GM23248 (cell line): ENCODE measurements at regions not wholly inside any gene's neighbourhood (a gene's known extent, or its start where the extent isn't known, plus 50 kb on each side); places are given as distances from the start of the nearest gene placed in this dataset.
"Not testable (repeated sequence)": the region's sequence is repeated elsewhere in the genome, so short reads cannot be mapped to it uniquely, and the experiment has no call there.

ENCODE experiments used
- DNase-seq: peaks from one replicate; pipeline ENCODE4 v3.0.0-alpha.2; 2015
- H2AFZ ChIP-seq: fragments of 200-600 bp; sonication (generic); 2 replicates; pipeline ENCODE4 v1.6.1; 2016; ENCODE audit warnings: antibody characterized with exemption
- H3F3A ChIP-seq: fragments of 200-600 bp; sonication (generic); 2 replicates; pipeline ENCODE4 v1.6.1; 2016; ENCODE audit warnings: mild to moderate bottlenecking, antibody characterized with exemption, mixed run types; ENCODE audit not compliant: insufficient read depth
- H3K27ac ChIP-seq: fragments of 200-600 bp; sonication (generic); 2 replicates; pipeline ENCODE4 v1.5.1; 2016; ENCODE audit warnings: mild to moderate bottlenecking
- H3K27me3 ChIP-seq: fragments of 200-600 bp; sonication (generic); replicated peaks from 2 replicates; pipeline ENCODE4 v1.6.1; 2016; ENCODE audit warnings: mild to moderate bottlenecking; ENCODE audit not compliant: insufficient read depth
- H3K36me3 ChIP-seq: fragments of 200-600 bp; sonication (generic); 2 replicates; pipeline ENCODE4 v1.6.1; 2016; ENCODE audit warnings: low read depth, mild to moderate bottlenecking
- H3K4me1 ChIP-seq: fragments of 200-600 bp; sonication (generic); 2 replicates; pipeline ENCODE4 v1.6.1; 2016; ENCODE audit warnings: mild to moderate bottlenecking; ENCODE audit not compliant: insufficient read depth
- H3K4me2 ChIP-seq: fragments of 200-600 bp; sonication (generic); one replicate; pipeline ENCODE4 v1.6.1; 2016; ENCODE audit warnings: mild to moderate bottlenecking; ENCODE audit not compliant: unreplicated experiment
- H3K4me3 ChIP-seq: fragments of 200-600 bp; sonication (generic); 2 replicates; pipeline ENCODE4 v1.5.1; 2016; ENCODE audit warnings: mild to moderate bottlenecking
- H3K79me2 ChIP-seq: fragments of 200-600 bp; sonication (generic); 2 replicates; pipeline ENCODE4 v1.6.1; 2016; ENCODE audit warnings: mild to moderate bottlenecking; ENCODE audit not compliant: insufficient read depth
- H3K9ac ChIP-seq: fragments of 200-600 bp; sonication (generic); 2 replicates; pipeline ENCODE4 v1.6.1; 2016; ENCODE audit warnings: mild to moderate bottlenecking
- H3K9me2 ChIP-seq: fragments of 200-600 bp; sonication (generic); 2 replicates; pipeline ENCODE4 v1.6.1; 2016; ENCODE audit warnings: mixed run types, mild to moderate bottlenecking, moderate library complexity; ENCODE audit not compliant: insufficient read depth
- H3K9me3 ChIP-seq: fragments of 200-600 bp; sonication (generic); one replicate; pipeline ENCODE4 v1.6.1; 2017; ENCODE audit warnings: low read depth
- H4K20me1 ChIP-seq: fragments of 200-600 bp; sonication (generic); 2 replicates; pipeline ENCODE4 v1.6.0; 2016; ENCODE audit not compliant: insufficient read depth
- EZH2 ChIP-seq: fragments of 200-600 bp; sonication (generic); IDR thresholded peaks from 2 replicates; pipeline ENCODE4 v1.6.1; 2018; ENCODE audit warnings: antibody characterized with exemption, mild to moderate bottlenecking; ENCODE audit not compliant: insufficient read depth, poor library complexity, severe bottlenecking
- EZH2phosphoT487 ChIP-seq: fragments of 200-600 bp; sonication (generic); IDR thresholded peaks from 2 replicates; pipeline ENCODE4 v1.6.1; 2018; ENCODE audit warnings: antibody characterized with exemption, moderate library complexity, mild to moderate bottlenecking, low read depth; ENCODE audit not compliant: insufficient read depth
- WGBS, 2 experiments: methylation state at CpG; one replicate each; pipeline ENCODE4 v1.1.6; 2015 to 2017; ENCODE audit warnings: low lambda C conversion rate in 2 of 2, low coverage in 1 of 2; ENCODE audit errors: missing lambda C conversion rate in 2 of 2; 5-methylcytosine and 5-hydroxymethylcytosine counted together
- in situ Hi-C: fragments of 300-500 bp; cut with MboI; formaldehyde crosslinking; loops from 2 replicates; pipeline ENCODE4 v1.15.0; 2020

DNA sequence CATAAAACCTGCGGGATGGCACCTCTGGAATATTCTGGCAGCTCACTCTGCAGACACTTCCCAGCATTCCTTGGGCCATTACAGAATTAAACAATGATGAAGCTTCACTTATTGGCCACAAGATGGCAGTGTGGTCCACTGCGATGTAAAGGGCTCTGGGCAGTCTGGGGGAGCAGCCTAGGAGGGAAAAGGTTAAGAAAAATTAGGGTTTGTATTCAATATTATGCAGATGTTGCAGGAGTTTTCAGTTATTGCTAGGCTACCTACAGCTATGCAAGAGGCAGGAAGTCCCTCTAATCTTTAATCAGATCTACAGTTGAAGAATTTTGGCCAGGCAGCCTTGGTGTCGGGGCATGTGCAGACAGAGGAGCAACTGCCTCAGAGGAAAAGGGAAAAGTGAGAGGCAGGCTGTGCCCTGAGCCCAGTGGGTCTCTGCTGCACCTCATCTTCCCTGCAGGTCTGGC is 233.2 kb upstream of the PRSS1 start:
- no peak overlapping the region for H3K4me3 ChIP-seq
- no peaks in the 10 kb centered on the region for H4K20me1 ChIP-seq
- H3K36me3 ChIP-seq = no peaks in the 10 kb centered on the region
- no peak overlapping the region for H3K9ac ChIP-seq
- no peaks in the 10 kb centered on the region for H3K9me3 ChIP-seq
- peaks cover 30% of the 10 kb centered on the region for H3K27me3 ChIP-seq
- H3F3A ChIP-seq = no peaks in the 10 kb centered on the region
- no peak overlapping the region for H2AFZ ChIP-seq
- TF ChIP-seq EZH2phosphoT487 = no peak
- no peak for TF ChIP-seq EZH2
- no peaks in the 10 kb centered on the region for H3K9me2 ChIP-seq
- H3K79me2 ChIP-seq = no peaks in the 10 kb centered on the region
- in situ Hi-C loops = no loop called here
- H3K27ac ChIP-seq = no peak overlapping the region
- H3K4me1 ChIP-seq = no peaks in the 10 kb centered on the region
- WGBS, 2 experiments = 2 to 3% methylated on average over 3 of the region's 3 CpGs
- DNase-seq = peak; percentile 77
- H3K4me2 ChIP-seq = no peak overlapping the region

DNA sequence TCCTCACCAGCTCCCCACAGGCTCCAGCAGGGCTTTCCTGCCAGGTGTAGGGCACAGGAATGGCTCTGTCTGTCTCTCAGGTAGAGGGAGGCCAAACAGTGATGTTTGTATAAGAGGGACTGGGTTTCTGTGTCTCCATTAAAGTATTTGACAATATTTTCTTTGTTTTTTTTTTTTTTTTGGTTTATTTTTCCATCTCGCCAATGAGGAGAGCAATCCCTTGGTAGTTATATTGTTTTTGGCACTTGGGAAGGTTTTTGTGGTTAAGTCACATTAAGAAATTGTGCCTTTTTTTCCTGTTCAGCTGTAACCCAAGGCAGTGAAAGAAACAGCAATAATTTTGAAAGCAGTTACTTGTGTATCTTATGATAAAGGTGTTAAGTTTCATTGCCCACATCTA is 234.6 kb upstream of the PRSS1 start:
- 20 to 42% methylated on average over 1 of the region's 1 CpG for WGBS, 2 experiments
- H3K4me3 ChIP-seq, DNase-seq, in situ Hi-C loops, H3F3A ChIP-seq, H3K4me2 ChIP-seq, H3K4me1 ChIP-seq, H3K27ac ChIP-seq, H3K9me2 ChIP-seq, H4K20me1 ChIP-seq, H2AFZ ChIP-seq, H3K36me3 ChIP-seq, H3K79me2 ChIP-seq, H3K9ac ChIP-seq, H3K9me3 ChIP-seq: not testable (repeated sequence)
- H3K27me3 ChIP-seq = peaks cover 40% of the 10 kb centered on the region

DNA sequence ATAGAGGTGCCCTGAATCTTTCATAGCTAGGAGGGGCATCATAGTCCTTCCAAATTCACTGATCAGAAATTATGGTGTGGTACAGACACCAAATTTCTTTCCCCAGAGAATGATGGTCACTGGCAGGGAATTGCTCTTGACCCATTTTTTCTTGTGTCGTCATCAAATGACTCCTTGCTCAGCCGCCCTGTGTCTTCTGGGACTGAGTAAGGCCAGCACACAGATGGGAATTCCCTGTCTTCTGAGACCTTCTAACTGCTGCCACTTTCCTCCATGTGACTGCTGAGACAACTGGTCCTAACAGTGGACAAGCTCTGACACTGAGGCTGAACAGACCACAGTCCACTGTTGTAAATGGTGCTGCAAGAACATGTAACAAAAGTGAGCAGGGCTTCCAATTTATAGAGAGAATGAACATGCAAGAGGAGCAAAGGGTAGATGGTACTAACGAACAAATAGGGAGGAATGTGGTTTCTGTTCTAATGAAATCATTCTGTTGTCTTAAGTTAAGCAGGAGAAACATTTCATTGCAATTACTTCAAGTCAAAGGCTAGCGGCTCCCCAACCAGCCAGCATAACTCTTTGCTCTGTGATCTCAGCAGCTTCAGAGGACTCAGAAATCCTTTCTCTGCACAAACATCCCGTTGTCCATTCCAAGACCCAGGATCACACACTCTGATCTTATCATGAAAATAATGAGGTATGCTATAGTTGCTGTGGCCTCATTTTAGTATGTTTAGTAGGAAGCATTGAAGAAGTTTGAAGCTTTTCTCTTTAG is 235.9 kb upstream of the PRSS1 start:
- TF ChIP-seq EZH2phosphoT487 = no peak
- TF ChIP-seq EZH2 = no peak
- H3K4me1 ChIP-seq = no peaks in the 10 kb centered on the region
- no peaks in the 10 kb centered on the region for H3K9me2 ChIP-seq
- no peaks in the 10 kb centered on the region for H3F3A ChIP-seq
- no peak overlapping the region for H2AFZ ChIP-seq
- H3K79me2 ChIP-seq = no peaks in the 10 kb centered on the region
- H3K27ac ChIP-seq = no peak overlapping the region
- WGBS, 2 experiments = 13% methylated on average over 5 of the region's 5 CpGs
- H3K9me3 ChIP-seq = no peaks in the 10 kb centered on the region
- no peak overlapping the region for H3K4me2 ChIP-seq
- peak; percentile 30 for DNase-seq
- no peaks in the 10 kb centered on the region for H3K36me3 ChIP-seq
- in situ Hi-C loops = no loop called here
- no peak overlapping the region for H3K9ac ChIP-seq
- H3K4me3 ChIP-seq = no peak overlapping the region
- peaks cover 33% of the 10 kb centered on the region for H3K27me3 ChIP-seq
- H4K20me1 ChIP-seq = no peaks in the 10 kb centered on the region

- no peaks in the 10 kb centered on the region for H3K4me1 ChIP-seq
- H3K9ac ChIP-seq = no peak overlapping the region
- no peak overlapping the region for H3K4me3 ChIP-seq
- TF ChIP-seq EZH2 (no peak), EZH2phosphoT487 (no peak)
- no peaks in the 10 kb centered on the region for H3K36me3 ChIP-seq
- in situ Hi-C loops = no loop called here
- peaks cover 20% of the 10 kb centered on the region for H3K27me3 ChIP-seq
- no peak overlapping the region for H2AFZ ChIP-seq
- no peaks in the 10 kb centered on the region for H4K20me1 ChIP-seq
- no peaks in the 10 kb centered on the region for H3K9me3 ChIP-seq
- DNase-seq = no peak
- 89% methylated on average over 7 of the region's 7 CpGs for WGBS, 2 experiments
- no peaks in the 10 kb centered on the region for H3K79me2 ChIP-seq
- H3K4me2 ChIP-seq = no peak overlapping the region
- H3F3A ChIP-seq = no peaks in the 10 kb centered on the region
- no peak overlapping the region for H3K27ac ChIP-seq
- no peaks in the 10 kb centered on the region for H3K9me2 ChIP-seq
Measured at GRCh38 chr7:142511801-142512200, 237.5 kb upstream of the PRSS1 start.
